ENCODE measurements at regions not wholly inside any gene's neighbourhood (a gene's known extent, or its start where the extent isn't known, plus 50 kb on each side); places are given as distances from the start of the nearest gene placed in this dataset.

- TF ChIP-seq CTCF (IDR thresholded peaks at IDR 0.05; ENCODE audit: low read length) (no peak), EZH2 (IDR thresholded peaks at IDR 0.05; ENCODE audit: borderline replicate concordance, low read length) (no peak)
Observed at GRCh38 chr14:89675590-89675989, 258.6 kb upstream of the FOXN3 start.

Measured in OCI-LY1 (cell line).